ENCODE measurements at regions not wholly inside any gene's neighbourhood (a gene's known extent, or its start where the extent isn't known, plus 50 kb on each side); places are given as distances from the start of the nearest gene placed in this dataset.
A peak's percentile ranks its signal among the peaks of the same experiment; 100 is the strongest.
"Not testable (repeated sequence)": the region's sequence is repeated elsewhere in the genome, so short reads cannot be mapped to it uniquely, and the experiment has no call there.

DNA sequence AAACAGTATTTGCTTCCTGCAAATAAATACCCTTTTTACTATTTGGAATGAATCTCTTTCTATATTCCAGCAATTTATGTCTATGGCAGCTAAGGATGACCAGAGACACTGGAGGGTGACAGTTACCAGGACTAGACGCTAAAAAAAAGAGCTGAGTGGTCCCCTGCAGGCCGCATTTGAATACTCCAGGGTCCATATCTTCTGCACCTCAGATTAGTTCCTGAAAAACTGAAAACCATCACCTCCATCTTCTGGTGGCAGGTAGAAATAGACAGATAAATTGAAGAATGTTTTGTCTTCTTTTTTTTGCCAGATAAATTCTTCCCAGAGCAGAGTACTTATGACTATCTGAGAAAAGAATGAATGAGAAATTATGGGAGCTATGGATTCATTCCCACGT lies 145.6 kb downstream of the CSNK2A3 start:
- Histone ChIP-seq H3K27ac (ENCODE audit: low read depth in 1 of 2, low read length in 2 of 2) (no peak overlapping the region), H3K4me1 (ENCODE audit: insufficient read depth, low read length) (no peaks in the 10 kb centered on the region), H3K27me3 (ENCODE audit: control insufficient read depth in 1 of 2, insufficient read depth in 2 of 2, low read length in 2 of 2) (no peaks in the 10 kb centered on the region), H3K36me3 (ENCODE audit: insufficient read depth, low read length) (no peaks in the 10 kb centered on the region), H3K9me3 (ENCODE audit: control insufficient read depth in 1 of 2, insufficient read depth in 1 of 2, low read length in 2 of 2) (peaks cover 3 to 10% of the 10 kb centered on the region in 2 experiments), H3K4me3 (ENCODE audit: low read length) (no peak overlapping the region)
- Mint-ChIP-seq H3K9me3 (peaks cover 10% of the 10 kb centered on the region), H3K4me1 (ENCODE audit: low read depth) (no peaks in the 10 kb centered on the region), H3K27me3 (peaks cover 44% of the 10 kb centered on the region), H3K4me3 (no peak overlapping the region), H3K36me3 (ENCODE audit: low read depth) (peaks cover 4% of the 10 kb centered on the region), H3K27ac (no peak overlapping the region)
- ATAC-seq (ENCODE audit: poor library complexity), result no peak
- peak in 2 of 14 experiments; percentile 15 to 45 for DNase-seq
- intact Hi-C loops (cut with DNase I, micrococcal nuclease), result loop anchor here in 1 of 2 experiments (10.0 kb wide), 1 partner anchor 57 kb away; no protein-coding TSS in a partner anchor
- ChIA-PET CTCF (interaction anchor here (1.0 to 1.4 kb wide), 3 partner anchors 179 to 415 kb away, joined by 3 to 6 read pairs (median 4); no protein-coding TSS in a partner anchor), POLR2A (no interaction called here)
- TF ChIP-seq, protein P1, sequence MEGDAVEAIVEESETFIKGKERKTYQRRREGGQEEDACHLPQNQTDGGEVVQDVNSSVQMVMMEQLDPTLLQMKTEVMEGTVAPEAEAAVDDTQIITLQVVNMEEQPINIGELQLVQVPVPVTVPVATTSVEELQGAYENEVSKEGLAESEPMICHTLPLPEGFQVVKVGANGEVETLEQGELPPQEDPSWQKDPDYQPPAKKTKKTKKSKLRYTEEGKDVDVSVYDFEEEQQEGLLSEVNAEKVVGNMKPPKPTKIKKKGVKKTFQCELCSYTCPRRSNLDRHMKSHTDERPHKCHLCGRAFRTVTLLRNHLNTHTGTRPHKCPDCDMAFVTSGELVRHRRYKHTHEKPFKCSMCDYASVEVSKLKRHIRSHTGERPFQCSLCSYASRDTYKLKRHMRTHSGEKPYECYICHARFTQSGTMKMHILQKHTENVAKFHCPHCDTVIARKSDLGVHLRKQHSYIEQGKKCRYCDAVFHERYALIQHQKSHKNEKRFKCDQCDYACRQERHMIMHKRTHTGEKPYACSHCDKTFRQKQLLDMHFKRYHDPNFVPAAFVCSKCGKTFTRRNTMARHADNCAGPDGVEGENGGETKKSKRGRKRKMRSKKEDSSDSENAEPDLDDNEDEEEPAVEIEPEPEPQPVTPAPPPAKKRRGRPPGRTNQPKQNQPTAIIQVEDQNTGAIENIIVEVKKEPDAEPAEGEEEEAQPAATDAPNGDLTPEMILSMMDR (IDR thresholded peaks at IDR 0.05), result no peak

DNA sequence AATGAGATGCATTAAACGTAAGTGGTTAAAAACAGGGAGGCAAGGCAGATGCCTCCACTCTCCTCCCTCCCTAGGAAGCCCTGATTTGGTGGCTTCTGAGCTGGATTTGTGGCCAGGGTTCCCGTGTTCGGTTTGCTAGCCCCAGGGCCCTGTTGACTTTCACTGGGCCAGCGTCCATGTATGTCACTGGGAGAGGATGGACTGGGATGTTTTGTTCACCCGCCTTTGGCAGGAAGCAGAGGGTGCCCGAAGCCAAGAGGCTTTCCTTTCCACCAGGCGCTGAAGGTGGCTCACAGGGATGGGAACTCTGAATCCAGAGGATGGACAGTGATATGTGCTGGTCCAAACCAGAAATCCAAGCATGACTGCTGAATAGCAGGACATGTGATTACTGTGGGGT lies 146.6 kb downstream of the CSNK2A3 start:
- ATAC-seq (ENCODE audit: poor library complexity) (no peak), DNase-seq (no peak)
- ChIA-PET CTCF (no interaction called here), POLR2A (no interaction called here)
- H3K9me3 Mint-ChIP-seq, result peaks cover 10% of the 10 kb centered on the region
- no peak overlapping the region for H3K27ac Mint-ChIP-seq
- TF ChIP-seq, protein P1 (IDR thresholded peaks at IDR 0.05), result no peak
- H3K4me1 ChIP-seq (ENCODE audit: insufficient read depth, low read length), result no peaks in the 10 kb centered on the region
- no peaks in the 10 kb centered on the region for H3K27me3 ChIP-seq (ENCODE audit: control insufficient read depth in 1 of 2, insufficient read depth in 2 of 2, low read length in 2 of 2)
- no peaks in the 10 kb centered on the region for H3K36me3 ChIP-seq (ENCODE audit: insufficient read depth, low read length)
- H3K36me3 Mint-ChIP-seq (ENCODE audit: low read depth), result peaks cover 4% of the 10 kb centered on the region
- peaks cover 44% of the 10 kb centered on the region for H3K27me3 Mint-ChIP-seq
- no peaks in the 10 kb centered on the region for H3K4me1 Mint-ChIP-seq (ENCODE audit: low read depth)
- H3K27ac ChIP-seq (ENCODE audit: low read depth in 1 of 2, low read length in 2 of 2), result no peak overlapping the region
- peaks cover 6 to 10% of the 10 kb centered on the region in 2 experiments for H3K9me3 ChIP-seq (ENCODE audit: control insufficient read depth in 1 of 2, insufficient read depth in 1 of 2, low read length in 2 of 2)
- no peak overlapping the region for H3K4me3 Mint-ChIP-seq
- intact Hi-C loops (cut with DNase I, micrococcal nuclease), result loop anchor here in 1 of 2 experiments (1.0 to 10.0 kb wide), 2 partner anchors 58 to 174 kb away; no protein-coding TSS in a partner anchor
- H3K4me3 ChIP-seq (ENCODE audit: low read length), result no peak overlapping the region

DNA sequence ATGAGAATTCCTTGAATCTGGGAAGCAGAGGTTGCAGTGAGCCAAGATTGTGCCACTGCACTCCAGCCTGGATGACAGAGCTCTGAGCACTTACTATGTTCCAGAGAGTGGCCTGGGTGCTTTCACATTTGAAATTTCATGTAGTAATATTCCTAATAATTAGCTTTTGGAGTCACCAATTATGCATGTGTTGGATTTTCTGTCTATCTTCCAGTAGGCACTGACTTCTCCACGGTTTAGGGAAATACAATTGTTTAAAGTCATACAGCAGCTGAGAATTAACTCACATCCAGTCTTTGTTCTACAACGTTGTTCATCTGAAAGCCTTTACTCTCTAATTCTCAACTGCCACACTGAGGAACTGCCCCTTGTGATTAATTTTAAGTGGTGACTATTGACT lies 150.2 kb downstream of the CSNK2A3 start:
- POLR2A ChIA-PET, result no interaction called here
- H3K27ac Mint-ChIP-seq, result no peak overlapping the region

GRCh38 chr11:11201302-11201701 lies 151.7 kb downstream of the CSNK2A3 start:
- CTCF ChIA-PET; H3K4me1 ChIP-seq (ENCODE audit: insufficient read depth, low read length); DNase-seq; H3K27ac ChIP-seq (ENCODE audit: low read depth in 1 of 2, low read length in 2 of 2); H3K4me3 Mint-ChIP-seq; H3K4me3 ChIP-seq (ENCODE audit: low read length); H3K4me1 Mint-ChIP-seq (ENCODE audit: low read depth); H3K27me3 ChIP-seq (ENCODE audit: control insufficient read depth in 1 of 2, insufficient read depth in 2 of 2, low read length in 2 of 2); H3K36me3 ChIP-seq (ENCODE audit: insufficient read depth, low read length); ATAC-seq (ENCODE audit: poor library complexity); H3K27ac Mint-ChIP-seq; H3K9me3 ChIP-seq (ENCODE audit: control insufficient read depth in 1 of 2, insufficient read depth in 1 of 2, low read length in 2 of 2); H3K36me3 Mint-ChIP-seq (ENCODE audit: low read depth): not testable (repeated sequence)
- peaks cover 25% of the 10 kb centered on the region for H3K27me3 Mint-ChIP-seq
- H3K9me3 Mint-ChIP-seq, result peaks cover 13% of the 10 kb centered on the region
- POLR2A ChIA-PET, result interaction anchor here (1.2 kb wide), 1 partner anchor 27 kb away, joined by 3 read pairs; no protein-coding TSS in a partner anchor
- intact Hi-C loops (cut with DNase I, micrococcal nuclease), result loop anchor here in 1 of 2 experiments (10.0 kb wide), 1 partner anchor 63 kb away; no protein-coding TSS in a partner anchor

More for the DNA sequence above, 150.2 kb downstream of the CSNK2A3 start:
- no peak overlapping the region for H3K27ac ChIP-seq (ENCODE audit: low read depth in 1 of 2, low read length in 2 of 2)
- peaks cover 6 to 10% of the 10 kb centered on the region in 2 experiments for H3K9me3 ChIP-seq (ENCODE audit: control insufficient read depth in 1 of 2, insufficient read depth in 1 of 2, low read length in 2 of 2)
- no peak for DNase-seq
- H3K4me3 ChIP-seq (ENCODE audit: low read length), result no peak overlapping the region
- H3K27me3 ChIP-seq (ENCODE audit: control insufficient read depth in 1 of 2, insufficient read depth in 2 of 2, low read length in 2 of 2), result no peaks in the 10 kb centered on the region
- Mint-ChIP-seq H3K27me3 (peaks cover 33% of the 10 kb centered on the region), H3K4me1 (ENCODE audit: low read depth) (no peaks in the 10 kb centered on the region), H3K9me3 (peaks cover 10% of the 10 kb centered on the region), H3K36me3 (ENCODE audit: low read depth) (peaks cover 4% of the 10 kb centered on the region), H3K4me3 (no peak overlapping the region)
- intact Hi-C loops (cut with DNase I, micrococcal nuclease), result loop anchor here in 1 of 2 experiments (10.0 kb wide), 1 partner anchor 62 kb away; no protein-coding TSS in a partner anchor
- H3K36me3 ChIP-seq (ENCODE audit: insufficient read depth, low read length), result no peaks in the 10 kb centered on the region
- no peak for ATAC-seq (ENCODE audit: poor library complexity)
- CTCF ChIA-PET, result interaction anchor here (1.0 to 1.1 kb wide), 2 partner anchors 46 to 160 kb away, joined by 3 to 6 read pairs; no protein-coding TSS in a partner anchor
- TF ChIP-seq, protein P1 (IDR thresholded peaks at IDR 0.05), result no peak
- no peaks in the 10 kb centered on the region for H3K4me1 ChIP-seq (ENCODE audit: insufficient read depth, low read length)
